SH-SY5Y (cell line): ENCODE measurements at regions not wholly inside any gene's neighbourhood (a gene's known extent, or its start where the extent isn't known, plus 50 kb on each side); places are given as distances from the start of the nearest gene placed in this dataset.

Experiments used
- GATA2 ChIP-seq: IDR thresholded peaks from 2 replicates; pipeline ENCODE4 v1.6.1; 2011; ENCODE audit warnings: mild to moderate bottlenecking, low read depth, low read length
- GATA3 ChIP-seq: IDR thresholded peaks from 2 replicates; pipeline ENCODE4 v1.6.1; 2011; ENCODE audit warnings: low read depth, mild to moderate bottlenecking, low read length, moderate library complexity

DNA sequence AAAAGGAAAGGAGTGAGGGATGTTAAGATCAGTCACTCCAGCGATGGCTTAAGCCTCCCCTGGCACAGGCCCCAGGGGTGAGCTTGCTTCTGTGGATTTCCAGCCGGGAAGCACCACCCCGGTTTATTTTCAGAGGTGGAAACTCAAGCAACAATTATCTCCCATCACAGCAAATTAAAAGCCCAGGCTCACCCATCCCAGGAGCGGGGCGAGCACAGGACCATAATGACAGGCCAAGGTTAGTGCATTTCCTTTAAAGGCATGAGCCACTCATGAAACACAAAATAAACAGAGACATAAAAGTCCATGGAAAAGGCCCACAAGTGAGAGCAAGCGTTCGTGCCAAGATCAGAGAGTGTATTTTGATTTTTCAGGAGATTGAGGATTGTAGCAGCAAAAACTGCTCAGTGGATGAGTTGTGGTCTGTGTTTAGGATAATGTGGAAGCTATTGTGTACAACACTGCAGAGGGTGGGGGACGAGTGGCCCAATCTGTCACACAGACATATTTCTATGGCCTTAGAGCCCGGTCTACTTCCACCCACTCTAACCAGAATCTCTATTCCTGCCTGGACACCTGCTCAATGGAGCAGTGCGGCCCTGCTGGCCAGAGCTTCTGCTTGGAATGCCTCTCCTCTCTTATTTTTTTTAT is 111.4 kb upstream of the CDC42EP3 start:
- TF ChIP-seq GATA2: no peak
- no peak for TF ChIP-seq GATA3

DNA sequence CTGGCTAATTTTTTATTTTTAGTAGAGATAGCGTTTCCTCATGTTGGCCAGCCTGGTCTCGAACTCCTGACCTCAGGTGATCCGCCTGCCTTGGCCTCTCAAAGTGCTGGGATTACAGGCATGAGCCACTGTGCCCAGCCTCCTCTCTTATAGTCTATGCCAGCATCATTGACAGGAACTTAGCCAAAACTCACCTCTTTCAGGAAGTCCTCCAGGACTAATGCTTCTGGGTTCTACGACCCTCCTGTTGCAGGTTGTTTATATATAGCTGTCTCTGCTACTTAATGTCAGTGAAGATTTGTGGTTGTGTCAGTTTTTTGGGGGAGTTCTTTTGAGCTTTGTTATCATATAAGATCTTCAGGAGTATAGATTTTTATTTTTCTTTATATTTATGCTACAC is 112.1 kb upstream of the CDC42EP3 start:
- no peak for TF ChIP-seq GATA3

DNA sequence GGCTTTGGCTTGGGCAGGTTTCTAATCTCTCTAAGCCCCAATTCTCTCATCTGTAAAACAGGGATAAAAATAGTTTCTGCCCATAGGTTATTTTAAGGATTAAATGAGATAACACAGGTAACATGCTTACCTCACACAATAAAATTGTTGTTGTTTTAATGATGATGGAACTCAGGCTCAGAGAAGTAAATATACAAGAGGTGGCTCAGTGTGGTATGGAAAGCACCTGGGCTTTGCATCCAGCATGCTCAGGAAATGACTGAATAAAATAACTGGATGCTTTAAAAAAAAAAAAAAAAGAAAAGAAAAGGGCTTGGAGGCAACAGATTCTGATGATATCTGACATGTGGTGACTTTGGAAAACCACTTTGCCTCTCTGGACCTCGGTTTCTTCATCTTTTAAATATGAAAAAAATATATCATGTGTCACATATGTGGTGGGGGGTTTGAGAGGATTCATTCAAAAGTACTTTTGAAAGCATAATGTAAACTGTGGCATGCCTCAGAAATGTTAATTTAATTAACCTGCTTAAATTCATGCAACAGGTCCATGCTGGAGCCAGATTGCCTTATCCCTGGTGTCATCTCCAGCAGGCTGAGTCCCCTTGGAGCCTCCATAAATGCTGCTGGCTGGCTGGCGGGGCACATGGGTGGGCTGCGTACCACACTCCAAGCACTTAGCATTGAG is 112.8 kb upstream of the CDC42EP3 start:
- TF ChIP-seq GATA2 (peak; percentile 93), GATA3 (peak; percentile 96)

DNA sequence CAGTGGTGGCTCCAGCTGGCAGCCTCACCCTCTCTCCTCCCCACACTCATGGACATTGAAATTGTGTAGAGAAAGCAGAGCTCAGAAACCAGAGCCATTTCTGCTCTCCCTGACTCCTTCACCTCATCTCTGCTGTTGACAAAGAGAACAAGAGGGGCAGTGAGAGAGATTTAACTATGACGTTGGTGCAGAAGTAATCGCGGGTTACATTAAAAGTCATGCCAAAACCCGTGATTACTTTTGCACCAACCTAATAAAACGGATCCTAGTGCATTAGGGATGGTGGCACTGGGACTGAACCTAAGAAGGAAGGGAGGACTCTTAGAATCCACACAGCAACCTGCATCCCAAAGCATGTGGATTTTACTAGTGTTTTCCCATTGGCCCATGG is 113.3 kb upstream of the CDC42EP3 start:
- TF ChIP-seq GATA3 (no peak; the same call in 1 of the 2 replicates), GATA2 (no peak)

DNA sequence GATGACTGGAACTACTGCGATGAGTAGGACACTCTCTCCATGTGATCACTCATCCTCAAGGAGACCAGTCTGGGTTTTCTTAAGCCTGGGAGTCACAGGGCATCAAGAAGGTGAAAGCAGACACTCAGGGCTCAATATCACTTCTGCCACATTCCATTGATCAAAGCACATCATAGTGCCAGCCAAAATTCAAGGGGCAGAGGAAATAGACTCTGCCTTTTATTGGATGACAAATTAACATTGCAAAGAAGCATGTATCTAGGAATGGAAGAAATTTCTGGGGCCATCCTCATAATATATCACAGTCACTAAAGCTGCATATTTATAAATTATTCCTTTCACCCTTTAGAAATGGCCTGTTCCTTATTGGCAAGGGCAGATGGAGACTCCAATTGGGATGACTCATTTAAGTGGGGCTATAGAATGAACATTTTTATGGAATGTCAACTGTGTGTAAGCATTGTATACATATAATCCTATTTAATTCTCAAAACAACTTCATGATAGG is 114.8 kb upstream of the CDC42EP3 start:
- TF ChIP-seq GATA3: no peak
- no peak for TF ChIP-seq GATA2

DNA sequence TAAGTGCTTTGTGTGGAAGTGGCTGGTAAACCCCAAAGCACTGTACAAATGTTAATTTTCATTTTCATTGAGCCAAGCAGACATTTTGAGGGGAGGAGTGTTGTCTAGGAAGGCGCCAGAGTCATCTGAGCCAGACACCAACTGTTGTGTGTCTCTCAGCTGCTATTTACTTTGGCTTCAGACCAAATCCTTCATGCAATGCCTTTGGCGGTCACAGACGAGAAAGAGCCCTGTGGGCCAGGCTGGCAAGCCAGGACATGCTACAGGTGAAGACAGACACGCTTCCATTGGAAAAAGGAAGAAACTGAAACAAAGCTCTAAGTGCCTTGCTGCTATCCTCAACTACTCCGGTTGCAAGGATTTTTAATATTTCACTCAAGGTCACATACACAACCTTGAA is 115.4 kb upstream of the CDC42EP3 start:
- TF ChIP-seq GATA2 (no peak), GATA3 (no peak)

DNA sequence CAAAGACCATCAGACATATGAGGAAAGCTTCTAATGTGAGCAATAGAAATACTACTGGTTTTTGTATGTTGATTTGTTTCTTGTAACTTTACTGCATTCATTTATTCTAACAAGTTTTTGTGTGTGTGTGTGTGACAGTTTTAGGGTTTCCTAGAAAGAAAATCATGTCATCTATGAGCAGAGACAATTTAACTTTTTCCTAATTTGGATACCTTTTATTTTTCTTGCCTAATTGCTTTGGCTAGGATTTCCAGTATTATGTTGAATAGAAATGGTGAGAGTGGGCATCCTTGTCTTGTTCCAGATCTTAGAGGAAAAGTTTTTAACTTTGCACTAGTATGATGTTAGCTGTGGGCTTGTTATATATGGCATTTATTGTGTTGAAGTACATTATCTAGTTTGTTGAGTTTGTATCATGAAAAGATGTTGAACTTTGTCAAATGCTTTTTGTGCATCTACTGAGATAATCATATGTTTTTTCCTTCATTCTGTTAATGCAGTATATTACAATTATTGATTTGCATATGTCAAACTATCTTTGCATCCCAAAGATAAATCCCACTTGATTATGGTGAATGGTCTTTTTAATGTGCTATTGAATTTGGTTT is 117.3 kb upstream of the CDC42EP3 start:
- TF ChIP-seq GATA2: no peak
- TF ChIP-seq GATA3: no peak

DNA sequence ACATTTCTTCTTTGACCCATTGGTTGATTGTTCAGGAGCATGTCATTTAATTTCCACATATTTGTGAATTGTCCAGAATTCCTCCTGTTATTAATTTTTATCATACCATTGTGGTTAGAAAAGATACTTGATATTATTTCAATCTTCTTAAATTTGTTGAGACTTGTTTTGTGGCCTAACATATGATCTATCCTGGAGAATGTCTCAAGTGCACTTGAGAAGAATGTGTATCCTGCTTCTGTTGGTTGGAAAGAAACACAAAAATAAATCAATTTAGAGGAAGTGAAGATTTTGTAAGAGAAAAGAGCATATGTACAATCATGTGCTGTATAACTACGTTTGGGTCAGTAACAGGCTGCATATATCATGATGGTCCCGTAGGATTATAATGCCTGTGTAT is 118.6 kb upstream of the CDC42EP3 start:
- TF ChIP-seq GATA3: no peak
- no peak for TF ChIP-seq GATA2

DNA sequence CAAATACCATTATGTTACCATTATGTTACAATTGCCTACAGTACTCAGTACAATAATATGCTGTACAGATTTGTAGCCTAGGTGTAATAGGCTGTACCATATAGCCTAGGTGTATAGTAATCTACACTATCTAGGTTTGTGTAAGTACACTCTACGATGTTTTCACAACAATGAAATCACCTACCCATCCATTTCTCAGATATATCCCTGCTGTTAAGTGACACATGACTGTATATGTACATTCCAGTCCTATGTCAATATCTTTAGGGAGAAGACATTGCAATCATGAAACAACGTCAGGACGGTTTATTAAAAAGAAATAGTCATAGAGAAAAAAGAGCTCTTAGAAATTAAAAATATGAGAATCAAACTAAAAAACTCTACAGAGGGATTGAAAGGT is 119.0 kb upstream of the CDC42EP3 start:
- TF ChIP-seq GATA3: no peak

DNA sequence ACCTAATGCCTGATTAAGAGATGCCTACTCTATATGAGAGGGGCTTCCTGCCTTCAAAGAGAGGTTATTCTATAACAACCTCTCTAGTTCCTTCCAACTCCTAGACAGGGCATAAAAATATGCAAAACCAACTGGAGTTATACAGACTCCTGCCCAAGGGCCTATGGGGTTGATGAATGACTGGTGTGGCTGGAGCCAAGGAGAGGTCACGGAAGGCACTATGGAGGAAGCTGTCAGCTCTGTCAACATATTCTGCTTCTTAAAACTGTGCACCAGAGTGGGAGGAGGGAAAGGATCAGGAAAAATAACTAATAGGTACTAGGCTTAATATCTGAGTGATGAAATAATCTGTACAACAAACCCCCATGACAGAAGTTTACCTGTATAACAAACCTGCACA is 120.9 kb upstream of the CDC42EP3 start:
- TF ChIP-seq GATA2 (no peak), GATA3 (no peak)

DNA sequence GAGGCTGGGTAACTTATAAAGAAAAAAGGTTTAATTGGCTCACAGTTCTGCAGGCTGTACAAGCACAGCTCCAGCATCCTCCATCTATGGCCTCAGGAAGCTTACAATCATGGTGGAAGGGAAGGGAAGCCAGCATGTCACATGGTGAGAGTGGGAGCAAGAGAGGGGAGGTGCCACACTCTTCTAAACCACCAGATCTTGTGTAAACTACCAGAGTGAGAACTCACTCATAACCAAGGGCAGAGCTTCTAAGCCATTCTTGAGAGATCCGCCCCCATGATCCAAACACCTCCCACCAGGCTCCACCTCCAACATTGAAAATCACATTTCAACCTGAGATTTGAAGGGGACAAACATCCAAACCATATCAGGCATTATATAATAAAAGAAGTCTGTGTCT is 121.6 kb upstream of the CDC42EP3 start:
- no peak for TF ChIP-seq GATA3
- no peak for TF ChIP-seq GATA2

DNA sequence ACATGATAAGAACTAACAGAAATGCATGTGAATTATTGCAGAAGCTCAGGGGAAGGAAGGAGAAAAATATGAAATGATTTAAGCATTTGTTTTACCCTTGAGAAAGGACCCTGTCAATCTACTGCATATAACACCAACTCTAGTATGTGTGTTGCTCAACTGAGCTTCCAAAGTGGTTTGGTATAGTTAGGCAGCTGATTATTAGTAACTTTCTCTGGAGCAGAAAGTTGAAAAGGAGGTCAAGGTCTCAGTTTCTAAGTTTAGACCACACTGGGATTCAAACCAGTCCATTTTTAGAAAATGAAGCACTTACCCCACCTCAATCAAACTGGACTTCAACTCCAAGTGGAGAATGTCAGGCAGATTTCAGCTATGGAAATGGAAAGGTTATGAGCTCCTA is 123.3 kb upstream of the CDC42EP3 start:
- TF ChIP-seq GATA3 (no peak), GATA2 (no peak)

DNA sequence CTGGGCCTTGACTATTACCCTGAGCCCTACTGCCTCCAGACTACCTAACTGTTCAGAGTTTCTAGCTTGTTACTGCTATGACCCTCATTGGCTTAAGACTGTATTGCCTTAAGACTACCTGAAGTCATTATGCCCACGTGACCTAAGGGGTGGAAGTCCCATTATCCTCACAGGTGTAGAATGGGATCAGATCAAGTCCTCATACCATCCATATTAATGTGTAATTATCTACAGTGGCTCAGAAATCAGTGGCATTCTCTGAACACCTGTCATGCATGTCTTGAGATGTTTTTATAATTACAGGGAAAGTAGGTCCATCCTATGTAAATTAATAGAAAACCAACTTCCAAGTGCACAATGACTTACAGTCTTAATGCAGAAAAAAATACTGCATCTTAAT is 124.0 kb upstream of the CDC42EP3 start:
- TF ChIP-seq GATA3 (no peak), GATA2 (no peak)

DNA sequence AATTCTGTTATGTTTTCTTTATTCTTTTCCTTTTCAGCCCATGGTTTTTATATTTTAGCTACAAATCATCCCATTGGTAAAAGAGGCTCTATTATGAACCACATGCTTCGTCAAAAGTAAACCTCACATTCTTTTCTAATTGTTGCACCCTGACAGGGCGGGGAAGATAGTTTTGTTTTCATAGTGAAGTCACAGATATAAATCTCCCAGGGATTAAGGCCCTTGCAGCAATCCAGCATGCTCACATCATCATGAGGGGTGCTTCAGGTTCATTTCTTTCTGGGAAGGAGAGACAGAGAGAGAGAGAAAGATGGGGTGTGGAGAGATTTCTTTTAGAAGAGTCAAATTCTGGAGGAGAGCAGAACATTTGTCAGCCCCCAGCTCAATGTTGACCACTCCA is 124.5 kb upstream of the CDC42EP3 start:
- TF ChIP-seq GATA2: no peak
- no peak for TF ChIP-seq GATA3

DNA sequence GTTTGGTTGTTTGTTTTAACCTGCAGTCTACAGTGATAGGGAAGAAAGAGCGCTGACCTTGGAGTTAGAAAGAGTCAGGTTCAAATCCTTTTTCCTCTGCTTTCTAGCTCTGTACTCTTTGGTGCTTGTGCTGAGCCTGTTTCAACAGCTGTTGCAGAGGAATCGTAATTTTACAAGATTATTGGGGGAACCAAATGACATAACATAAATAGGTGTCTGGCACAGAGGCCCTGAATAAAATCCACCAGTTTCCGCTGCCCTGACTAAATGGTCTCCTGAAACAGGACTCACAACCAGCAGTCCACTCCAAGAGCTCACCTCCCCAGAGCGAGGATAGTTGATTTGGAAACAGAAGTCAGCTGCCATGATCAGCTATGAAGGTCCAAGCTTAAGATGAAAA is 125.0 kb upstream of the CDC42EP3 start:
- TF ChIP-seq GATA2: no peak
- TF ChIP-seq GATA3: no peak

DNA sequence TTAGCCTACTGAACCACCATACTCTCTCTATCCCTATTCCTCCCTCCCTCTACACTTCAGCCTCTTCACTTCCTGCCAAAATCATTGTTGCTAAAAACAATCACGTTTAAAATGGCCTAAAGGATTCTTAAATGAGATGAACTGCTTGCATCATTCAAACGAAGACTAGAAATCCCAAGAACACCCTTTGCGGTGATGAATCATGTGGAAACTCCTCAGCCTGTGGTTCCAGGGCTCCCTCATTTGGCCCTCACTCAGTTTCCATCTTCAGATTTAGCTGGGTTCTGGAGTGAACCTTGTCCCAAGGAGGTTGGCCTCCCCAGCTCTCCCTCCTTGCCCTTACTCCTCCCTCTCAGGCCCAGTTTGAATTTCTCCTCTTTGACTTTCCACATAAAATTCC is 125.6 kb upstream of the CDC42EP3 start:
- no peak for TF ChIP-seq GATA2
- TF ChIP-seq GATA3: no peak
